Loucy (cell line): ENCODE measurements at regions not wholly inside any gene's neighbourhood (a gene's known extent, or its start where the extent isn't known, plus 50 kb on each side); places are given as distances from the start of the nearest gene placed in this dataset.

ENCODE experiments used
- H2AFZ ChIP-seq: fragments of 200-600 bp; sonication (generic); 2 replicates; pipeline ENCODE4 v1.6.0; 2016; ENCODE audit warnings: antibody characterized with exemption, mild to moderate bottlenecking, low read length, moderate library complexity
- H3F3A ChIP-seq: fragments of 200-600 bp; 2 replicates; pipeline ENCODE4 v1.6.0; 2016; ENCODE audit warnings: antibody characterized with exemption, low read depth, mild to moderate bottlenecking
- H3K27me3 ChIP-seq: fragments of 200-600 bp; sonication (generic); 2 replicates; pipeline ENCODE4 v1.6.1; 2014; ENCODE audit warnings: low read length, mild to moderate bottlenecking; ENCODE audit not compliant: insufficient read depth, poor library complexity, severe bottlenecking
- H3K36me3 ChIP-seq: fragments of 200-600 bp; sonication (generic); 2 replicates; pipeline ENCODE4 v1.6.1; 2016; ENCODE audit warnings: low read length; ENCODE audit not compliant: insufficient read depth
- H3K4me1 ChIP-seq: fragments of 200-600 bp; sonication (generic); 2 replicates; pipeline ENCODE4 v1.5.1; 2014; ENCODE audit warnings: low read length, mild to moderate bottlenecking; ENCODE audit not compliant: insufficient read depth, poor library complexity, severe bottlenecking
- H3K4me2 ChIP-seq: fragments of 200-600 bp; sonication (generic); 2 replicates; pipeline ENCODE4 v1.6.0; 2014; ENCODE audit warnings: antibody characterized with exemption, low read length, low read depth, mild to moderate bottlenecking; ENCODE audit not compliant: poor library complexity, severe bottlenecking
- H3K4me3 ChIP-seq: fragments of 200-600 bp; sonication (generic); 2 replicates; pipeline ENCODE4 v1.5.1; 2014; ENCODE audit warnings: low read length, mild to moderate bottlenecking, mixed read lengths; ENCODE audit not compliant: poor library complexity, severe bottlenecking
- H3K79me2 ChIP-seq: fragments of 200-600 bp; sonication (generic); 2 replicates; pipeline ENCODE4 v1.6.1; 2014; ENCODE audit warnings: low read length; ENCODE audit not compliant: insufficient read depth
- H3K9ac ChIP-seq: fragments of 200-600 bp; sonication (generic); 2 replicates; pipeline ENCODE4 v1.6.0; 2014; ENCODE audit warnings: mild to moderate bottlenecking, low read depth, low read length, moderate library complexity; ENCODE audit not compliant: poor library complexity, severe bottlenecking
- H3K9me2 ChIP-seq: fragments of 200-600 bp; sonication (generic); replicated peaks from 2 replicates; pipeline ENCODE4 v1.6.1; 2016; ENCODE audit warnings: low read depth, low read length, mixed read lengths
- H3K9me3 ChIP-seq: fragments of 200-600 bp; sonication (generic); 2 replicates; pipeline ENCODE4 v1.6.1; 2014; ENCODE audit warnings: mild to moderate bottlenecking, antibody characterized with exemption, low read length, low read depth; ENCODE audit not compliant: insufficient read depth
- H4K20me1 ChIP-seq: fragments of 200-600 bp; sonication (generic); 2 replicates; pipeline ENCODE4 v1.6.0; 2014; ENCODE audit warnings: antibody characterized with exemption, low read length, mild to moderate bottlenecking; ENCODE audit not compliant: insufficient read depth, poor library complexity, severe bottlenecking
- CTCF ChIP-seq: fragments of 200-600 bp; sonication (generic); conservative IDR thresholded peaks from 2 replicates; pipeline ENCODE4 v1.5.1; 2014; ENCODE audit warnings: mild to moderate bottlenecking, antibody characterized with exemption, low read length
- EZH2phosphoT487 ChIP-seq: fragments of 200-600 bp; IDR thresholded peaks from 2 replicates; pipeline ENCODE4 v1.6.1; 2018; ENCODE audit warnings: antibody characterized with exemption, mild to moderate bottlenecking, moderate library complexity, borderline replicate concordance

GRCh38 chr5:124397317-124397716, 349.1 kb downstream of the ZNF608 start:
- H3K9ac ChIP-seq, result no peak overlapping the region
- H3K4me3 ChIP-seq, result no peak overlapping the region
- no peak overlapping the region for H3K4me2 ChIP-seq
- H3K36me3 ChIP-seq, result no peaks in the 10 kb centered on the region
- no peaks in the 10 kb centered on the region for H3F3A ChIP-seq
- H3K9me2 ChIP-seq, result no peaks in the 10 kb centered on the region
- H4K20me1 ChIP-seq, result no peaks in the 10 kb centered on the region
- no peaks in the 10 kb centered on the region for H3K4me1 ChIP-seq
- TF ChIP-seq CTCF (no peak), EZH2phosphoT487 (no peak)
- H3K9me3 ChIP-seq, result no peaks in the 10 kb centered on the region
- no peaks in the 10 kb centered on the region for H3K27me3 ChIP-seq
- no peaks in the 10 kb centered on the region for H3K79me2 ChIP-seq
- H2AFZ ChIP-seq, result no peak overlapping the region

- Histone ChIP-seq H3K4me1 (no peaks in the 10 kb centered on the region), H3F3A (no peaks in the 10 kb centered on the region), H3K9ac (no peak overlapping the region), H4K20me1 (no peaks in the 10 kb centered on the region), H3K4me2 (no peak overlapping the region), H2AFZ (no peak overlapping the region), H3K27me3 (no peaks in the 10 kb centered on the region), H3K9me3 (no peaks in the 10 kb centered on the region), H3K4me3 (no peak overlapping the region), H3K79me2 (no peaks in the 10 kb centered on the region), H3K9me2 (no peaks in the 10 kb centered on the region), H3K36me3 (no peaks in the 10 kb centered on the region)
- TF ChIP-seq CTCF, result no peak
- no peak for TF ChIP-seq EZH2phosphoT487
Observed at GRCh38 chr5:124395926-124396325, 350.5 kb downstream of the ZNF608 start.

GRCh38 chr5:124395287-124395686, 351.2 kb downstream of the ZNF608 start:
- no peaks in the 10 kb centered on the region for H3K79me2 ChIP-seq
- no peak overlapping the region for H2AFZ ChIP-seq
- H3K36me3 ChIP-seq, result no peaks in the 10 kb centered on the region
- no peaks in the 10 kb centered on the region for H3F3A ChIP-seq
- no peaks in the 10 kb centered on the region for H3K4me1 ChIP-seq
- no peak for TF ChIP-seq CTCF
- no peak for TF ChIP-seq EZH2phosphoT487
- H3K9ac ChIP-seq, result no peak overlapping the region
- H3K4me3 ChIP-seq, result no peak overlapping the region
- no peak overlapping the region for H3K4me2 ChIP-seq
- H3K9me2 ChIP-seq, result no peaks in the 10 kb centered on the region
- H4K20me1 ChIP-seq, result no peaks in the 10 kb centered on the region
- no peaks in the 10 kb centered on the region for H3K9me3 ChIP-seq
- no peaks in the 10 kb centered on the region for H3K27me3 ChIP-seq
